Panc1 (cell line): ENCODE measurements at regions not wholly inside any gene's neighbourhood (a gene's known extent, or its start where the extent isn't known, plus 50 kb on each side); places are given as distances from the start of the nearest gene placed in this dataset.

Source experiments
- ATAC-seq: fragments of 200-7000 bp; cut with Tn5 transposase; 2 replicates; pipeline ENCODE4 v1.9.1; 2020; ENCODE audit warnings: mild to moderate bottlenecking, moderate library complexity
- BruUV-seq: library from RNA; stranded (reverse); fragments of 400-500 nt; replicated peaks from 2 replicates; lab custom pipeline; 2021; lab: Mats Ljungman, UMichigan
- CTCF ChIA-PET: fragments of 300-600 bp; sonication (Branson Sonifier 250); formaldehyde crosslinking; loops from one replicate; lab custom pipeline; 2022; ENCODE audit warnings: antibody characterized with exemption; lab: Charles Lee
- POLR2A ChIA-PET: fragments of 300-600 bp; sonication (Branson Sonifier 250); formaldehyde crosslinking; loops from one replicate; lab custom pipeline; 2022; ENCODE audit warnings: antibody characterized with exemption; lab: Charles Lee
- DNase-seq: peaks from one replicate; pipeline ENCODE4 v3.0.0-alpha.2; 2010; ENCODE audit warnings: low read depth, low spot score
- H3K27ac ChIP-seq: 2 replicates; pipeline ENCODE4 v1.5.1; 2011; ENCODE audit warnings: mild to moderate bottlenecking, low read length, inconsistent platforms
- H3K27me3 ChIP-seq: fragments of 200-500 bp; sonication (Bioruptor generic); 2 replicates; pipeline ENCODE4 v1.6.0; 2014; ENCODE audit warnings: low read length, inconsistent platforms; ENCODE audit not compliant: control insufficient read depth, insufficient read depth
- H3K36me3 ChIP-seq: fragments of 200-500 bp; sonication (Bioruptor generic); 2 replicates; pipeline ENCODE4 v1.5.1; 2014; ENCODE audit warnings: inconsistent platforms, mild to moderate bottlenecking, low read length, moderate library complexity; ENCODE audit not compliant: control insufficient read depth, insufficient read depth
- H3K4me1 ChIP-seq: 2 replicates; pipeline ENCODE4 v1.5.1; 2011; ENCODE audit warnings: inconsistent platforms, mild to moderate bottlenecking, low read length, moderate library complexity; ENCODE audit not compliant: control insufficient read depth, insufficient read depth
- H3K4me3 ChIP-seq, 2 experiments: 2 replicates each; pipeline ENCODE4 v1.5.1; 2011 to 2012; ENCODE audit warnings: low read depth in 2 of 2, low read length in 2 of 2, mild to moderate bottlenecking in 2 of 2, inconsistent platforms in 1 of 2, moderate library complexity in 1 of 2
- H3K9me3 ChIP-seq: fragments of 200-500 bp; sonication (Bioruptor generic); 2 replicates; pipeline ENCODE4 v1.5.1; 2014; ENCODE audit warnings: low read depth, mild to moderate bottlenecking, inconsistent platforms, low read length, moderate library complexity; ENCODE audit not compliant: control insufficient read depth, insufficient read depth
- CTCF ChIP-seq: fragments of 450-650 bp; IDR thresholded peaks from 2 replicates; pipeline ENCODE4 v1.5.1; 2017; ENCODE audit warnings: mild to moderate bottlenecking
- POLR2AphosphoS5 ChIP-seq: IDR thresholded peaks from 2 replicates; pipeline ENCODE4 v1.6.1; 2012; ENCODE audit warnings: mild to moderate bottlenecking, low read depth, low read length, moderate library complexity
- SIN3A ChIP-seq: IDR thresholded peaks from 2 replicates; pipeline ENCODE4 v1.6.1; 2012; ENCODE audit warnings: low read depth, mild to moderate bottlenecking, low read length, moderate library complexity, borderline replicate concordance; ENCODE audit not compliant: insufficient read depth
- TCF7L2 ChIP-seq: IDR thresholded peaks from 2 replicates; pipeline ENCODE4 v1.6.1; 2011; ENCODE audit warnings: mild to moderate bottlenecking, low read depth, low read length, inconsistent platforms
- in situ Hi-C: cut with HindIII; loops from 2 replicates; pipeline ENCODE4 v1.10.0; 2016; ENCODE audit warnings: low sequenced_read_pairs, low pct_unique_long_range_greater_than_20kb
- intact Hi-C: fragments of 100-400 bp; cut with micrococcal nuclease; formaldehyde crosslinking; loops from one replicate; pipeline ENCODE4 v1.10.0; 2022; ENCODE audit not compliant: unreplicated experiment
- TF ChIP-seq, protein P1 (sequence below), 2 experiments: IDR thresholded peaks; 2 replicates each; pipeline ENCODE4 v1.6.1; 2011 to 2012; ENCODE audit warnings: low read depth in 2 of 2, control low read depth in 1 of 2, low read length in 1 of 2, mild to moderate bottlenecking in 1 of 2, moderate library complexity in 1 of 2; ENCODE audit not compliant: insufficient read depth in 1 of 2

DNA sequence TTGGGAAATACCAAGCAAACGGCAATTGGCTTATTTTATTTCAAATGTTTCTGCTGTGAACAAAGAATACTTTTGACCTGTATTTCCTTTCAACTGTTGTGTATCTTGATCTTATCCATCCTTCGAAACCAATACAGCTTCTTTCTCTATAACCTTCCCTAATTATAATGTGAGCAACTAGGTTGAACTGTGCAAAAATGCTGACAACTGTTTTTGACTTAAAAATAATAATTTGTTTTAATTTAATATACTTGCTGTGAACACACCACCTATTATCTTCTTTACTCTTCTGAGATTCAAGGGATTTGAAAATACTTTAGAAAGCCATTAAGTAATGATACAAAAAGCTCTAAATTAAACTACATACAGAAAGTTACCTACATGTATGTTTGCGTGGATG lies 682.5 kb upstream of the CCDC179 start:
- ChIA-PET CTCF (no interaction called here), POLR2A (no interaction called here)
- H3K9me3 ChIP-seq: no peaks in the 10 kb centered on the region
- no peak for ATAC-seq
- BruUV-seq: no TSS peak
- intact Hi-C loops (loop anchor here (10.0 kb wide), 1 partner anchor 428 kb away; no protein-coding TSS in a partner anchor), in situ Hi-C loops (no loop called here)
- DNase-seq: no peak
- no peak overlapping the region for H3K27ac ChIP-seq
- TF ChIP-seq SIN3A (no peak), CTCF (no peak), TCF7L2 (no peak), POLR2AphosphoS5 (no peak)
- TF ChIP-seq, protein P1, sequence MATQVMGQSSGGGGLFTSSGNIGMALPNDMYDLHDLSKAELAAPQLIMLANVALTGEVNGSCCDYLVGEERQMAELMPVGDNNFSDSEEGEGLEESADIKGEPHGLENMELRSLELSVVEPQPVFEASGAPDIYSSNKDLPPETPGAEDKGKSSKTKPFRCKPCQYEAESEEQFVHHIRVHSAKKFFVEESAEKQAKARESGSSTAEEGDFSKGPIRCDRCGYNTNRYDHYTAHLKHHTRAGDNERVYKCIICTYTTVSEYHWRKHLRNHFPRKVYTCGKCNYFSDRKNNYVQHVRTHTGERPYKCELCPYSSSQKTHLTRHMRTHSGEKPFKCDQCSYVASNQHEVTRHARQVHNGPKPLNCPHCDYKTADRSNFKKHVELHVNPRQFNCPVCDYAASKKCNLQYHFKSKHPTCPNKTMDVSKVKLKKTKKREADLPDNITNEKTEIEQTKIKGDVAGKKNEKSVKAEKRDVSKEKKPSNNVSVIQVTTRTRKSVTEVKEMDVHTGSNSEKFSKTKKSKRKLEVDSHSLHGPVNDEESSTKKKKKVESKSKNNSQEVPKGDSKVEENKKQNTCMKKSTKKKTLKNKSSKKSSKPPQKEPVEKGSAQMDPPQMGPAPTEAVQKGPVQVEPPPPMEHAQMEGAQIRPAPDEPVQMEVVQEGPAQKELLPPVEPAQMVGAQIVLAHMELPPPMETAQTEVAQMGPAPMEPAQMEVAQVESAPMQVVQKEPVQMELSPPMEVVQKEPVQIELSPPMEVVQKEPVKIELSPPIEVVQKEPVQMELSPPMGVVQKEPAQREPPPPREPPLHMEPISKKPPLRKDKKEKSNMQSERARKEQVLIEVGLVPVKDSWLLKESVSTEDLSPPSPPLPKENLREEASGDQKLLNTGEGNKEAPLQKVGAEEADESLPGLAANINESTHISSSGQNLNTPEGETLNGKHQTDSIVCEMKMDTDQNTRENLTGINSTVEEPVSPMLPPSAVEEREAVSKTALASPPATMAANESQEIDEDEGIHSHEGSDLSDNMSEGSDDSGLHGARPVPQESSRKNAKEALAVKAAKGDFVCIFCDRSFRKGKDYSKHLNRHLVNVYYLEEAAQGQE (IDR thresholded peaks at IDR 0.05; ENCODE audit: insufficient read depth in 1 of 2, low read depth in 2 of 2, low read length in 1 of 2): no peak
- H3K27me3 ChIP-seq: no peaks in the 10 kb centered on the region
- no peak overlapping the region for H3K4me3 ChIP-seq
- no peaks in the 10 kb centered on the region for H3K36me3 ChIP-seq
- H3K4me1 ChIP-seq: no peaks in the 10 kb centered on the region

GRCh38 chr11:23543651-23544222 lies 683.5 kb upstream of the CCDC179 start:
- in situ Hi-C loops: no loop called here
- no peaks in the 10 kb centered on the region for H3K36me3 ChIP-seq
- BruUV-seq: no TSS peak
- no peak overlapping the region for H3K4me3 ChIP-seq
- POLR2A ChIA-PET: no interaction called here
- H3K27ac ChIP-seq: no peak overlapping the region
- no peaks in the 10 kb centered on the region for H3K27me3 ChIP-seq
- CTCF ChIA-PET: no interaction called here
- no peak for TF ChIP-seq CTCF
- TF ChIP-seq POLR2AphosphoS5: no peak
- TF ChIP-seq, protein P1 (IDR thresholded peaks at IDR 0.05; ENCODE audit: insufficient read depth in 1 of 2, low read depth in 2 of 2, low read length in 1 of 2): no peak
- no peak for TF ChIP-seq SIN3A
- TF ChIP-seq TCF7L2: no peak
- intact Hi-C loops: loop anchor here (10.0 kb wide), 1 partner anchor 429 kb away; no protein-coding TSS in a partner anchor
- no peaks in the 10 kb centered on the region for H3K9me3 ChIP-seq
- ATAC-seq (no peak), DNase-seq (no peak)
- no peaks in the 10 kb centered on the region for H3K4me1 ChIP-seq
